BJ (cell line): ENCODE measurements at regions not wholly inside any gene's neighbourhood (a gene's known extent, or its start where the extent isn't known, plus 50 kb on each side); places are given as distances from the start of the nearest gene placed in this dataset.

ENCODE experiments used
- CTCF ChIA-PET: fragments of 350-600 bp; formaldehyde crosslinking; extraction: SDS; loops from one replicate; lab custom pipeline; 2021; ENCODE audit warnings: antibody characterized with exemption, inconsistent platforms; lab: Yijun Ruan, JAX
- POLR2A ChIA-PET: fragments of 300-600 bp; sonication (Branson Sonifier 250); formaldehyde crosslinking; extraction: SDS; loops from one replicate; lab custom pipeline; 2021; ENCODE audit warnings: antibody characterized with exemption; lab: Charles Lee
- DNase-seq: peaks from one replicate; pipeline ENCODE4 v3.0.0-alpha.2; 2011; ENCODE audit warnings: low read depth
- H3K27me3 ChIP-seq: 2 replicates; pipeline ENCODE4 v1.6.0; 2011; ENCODE audit warnings: low read length; ENCODE audit not compliant: control insufficient read depth, insufficient read depth
- H3K36me3 ChIP-seq: 2 replicates; pipeline ENCODE4 v1.5.1; 2011; ENCODE audit warnings: low read length; ENCODE audit not compliant: control insufficient read depth, insufficient read depth
- H3K4me3 ChIP-seq: 2 replicates; pipeline ENCODE4 v1.5.1; 2011; ENCODE audit warnings: low read depth, mild to moderate bottlenecking, control low read depth, low read length
- TF ChIP-seq, protein P1 (sequence below): IDR thresholded peaks from 2 replicates; pipeline ENCODE4 v1.5.1; 2011; ENCODE audit warnings: low read depth, mild to moderate bottlenecking, control low read depth, inconsistent platforms, low read length, moderate library complexity; ENCODE audit not compliant: insufficient read depth

DNA sequence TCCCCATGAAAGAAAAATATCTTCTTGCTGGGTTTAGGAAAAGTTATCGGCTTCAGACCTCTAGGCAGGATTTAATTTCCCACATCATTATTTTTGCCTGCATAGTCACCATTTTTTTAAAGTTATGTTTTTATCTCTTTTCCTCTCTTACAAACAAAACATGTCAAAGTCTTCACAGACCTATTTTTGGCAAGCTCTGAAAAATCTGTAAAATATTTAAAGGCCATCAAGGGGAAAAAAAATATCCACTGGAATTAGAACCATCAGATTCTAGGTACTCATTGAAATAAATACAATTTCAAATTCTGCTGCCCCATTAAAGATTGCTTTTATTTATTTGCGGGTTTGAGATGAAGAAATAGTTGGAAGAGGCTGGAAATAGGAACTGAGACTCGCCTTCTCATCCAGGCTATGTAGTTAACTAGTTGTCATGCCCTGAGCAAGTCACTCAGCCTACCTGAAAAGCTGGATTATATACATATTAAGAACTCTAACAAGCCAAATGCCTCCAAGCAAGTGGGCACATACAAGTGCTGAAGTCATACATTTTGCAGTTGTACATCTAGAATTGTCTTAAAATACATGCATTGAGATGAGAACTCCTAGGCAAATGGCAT lies 101.7 kb upstream of the SASH1 start:
- TF ChIP-seq, protein P1, sequence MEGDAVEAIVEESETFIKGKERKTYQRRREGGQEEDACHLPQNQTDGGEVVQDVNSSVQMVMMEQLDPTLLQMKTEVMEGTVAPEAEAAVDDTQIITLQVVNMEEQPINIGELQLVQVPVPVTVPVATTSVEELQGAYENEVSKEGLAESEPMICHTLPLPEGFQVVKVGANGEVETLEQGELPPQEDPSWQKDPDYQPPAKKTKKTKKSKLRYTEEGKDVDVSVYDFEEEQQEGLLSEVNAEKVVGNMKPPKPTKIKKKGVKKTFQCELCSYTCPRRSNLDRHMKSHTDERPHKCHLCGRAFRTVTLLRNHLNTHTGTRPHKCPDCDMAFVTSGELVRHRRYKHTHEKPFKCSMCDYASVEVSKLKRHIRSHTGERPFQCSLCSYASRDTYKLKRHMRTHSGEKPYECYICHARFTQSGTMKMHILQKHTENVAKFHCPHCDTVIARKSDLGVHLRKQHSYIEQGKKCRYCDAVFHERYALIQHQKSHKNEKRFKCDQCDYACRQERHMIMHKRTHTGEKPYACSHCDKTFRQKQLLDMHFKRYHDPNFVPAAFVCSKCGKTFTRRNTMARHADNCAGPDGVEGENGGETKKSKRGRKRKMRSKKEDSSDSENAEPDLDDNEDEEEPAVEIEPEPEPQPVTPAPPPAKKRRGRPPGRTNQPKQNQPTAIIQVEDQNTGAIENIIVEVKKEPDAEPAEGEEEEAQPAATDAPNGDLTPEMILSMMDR, result no peak
- CTCF ChIA-PET, result interaction anchor here (1.1 to 3.0 kb wide), 4 partner anchors 10 to 75 kb away, joined by 3 to 12 read pairs (median 3); no protein-coding TSS in a partner anchor
- H3K36me3 ChIP-seq, result no peaks in the 10 kb centered on the region
- H3K27me3 ChIP-seq, result no peaks in the 10 kb centered on the region
- peak; percentile 50 for DNase-seq
- POLR2A ChIA-PET, result no interaction called here
- H3K4me3 ChIP-seq, result no peak overlapping the region

DNA sequence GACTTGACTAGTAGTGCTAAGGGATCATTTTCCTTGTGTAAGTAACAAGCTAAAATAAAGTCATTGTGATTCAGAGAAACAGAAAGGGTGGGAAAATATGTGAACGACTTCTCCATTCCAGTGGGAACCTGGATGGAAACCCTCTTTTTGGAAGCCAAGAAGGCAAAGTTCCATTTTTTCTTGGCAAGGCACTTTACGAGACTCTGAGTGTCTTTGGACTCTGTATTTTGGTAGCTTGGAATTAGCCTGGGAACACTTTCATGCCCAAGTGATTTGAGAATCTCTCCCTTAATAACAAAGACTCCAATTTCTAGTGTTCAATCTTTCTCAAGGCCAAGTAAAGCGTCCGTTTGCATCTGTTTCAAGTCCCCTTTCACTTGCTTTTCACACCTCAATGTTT lies 100.5 kb upstream of the SASH1 start:
- H3K36me3 ChIP-seq, result no peaks in the 10 kb centered on the region
- H3K4me3 ChIP-seq, result no peak overlapping the region
- TF ChIP-seq, protein P1, result no peak
- CTCF ChIA-PET, result interaction anchor here (1.4 to 3.0 kb wide), 3 partner anchors 9 to 76 kb away, joined by 3 to 12 read pairs (median 6); no protein-coding TSS in a partner anchor
- H3K27me3 ChIP-seq, result no peaks in the 10 kb centered on the region
- POLR2A ChIA-PET, result no interaction called here
- peak; percentile 42 for DNase-seq

DNA sequence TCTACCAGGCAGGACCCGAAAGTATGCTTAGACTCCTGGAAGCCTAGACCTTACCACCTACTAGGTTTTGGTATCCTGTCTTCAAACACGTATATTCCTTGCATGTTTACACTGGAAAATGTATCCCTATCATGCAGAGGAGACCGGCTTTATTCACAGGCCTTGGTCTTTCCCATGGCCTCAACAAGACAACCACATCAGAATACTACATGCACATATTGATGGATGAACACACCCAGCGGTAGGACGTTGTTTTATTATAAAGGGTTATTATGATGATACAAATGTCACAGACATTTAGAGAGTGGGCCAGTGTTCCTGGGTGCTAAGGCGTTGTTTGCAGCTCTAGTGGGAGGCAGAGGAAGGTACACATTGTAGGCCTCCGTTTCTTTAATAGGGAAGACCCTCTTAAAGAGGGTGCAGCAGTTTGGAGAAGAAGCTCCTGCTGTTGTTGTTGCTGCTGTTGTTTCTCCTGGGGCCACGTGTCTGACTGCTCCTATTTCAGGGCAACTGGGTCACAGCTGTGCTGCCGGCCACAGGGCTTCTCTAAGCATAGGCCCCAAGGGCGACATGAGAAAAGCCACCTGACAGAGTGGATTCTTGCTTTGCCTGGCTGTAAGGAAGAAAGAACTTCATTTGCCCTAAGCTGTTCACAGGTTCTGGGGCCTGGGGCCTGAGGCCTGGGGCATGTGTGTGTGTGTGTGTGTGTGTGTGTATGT lies 98.3 kb upstream of the SASH1 start:
- TF ChIP-seq, protein P1, result no peak
- ChIA-PET POLR2A (interaction anchor here (0.8 kb wide), 1 partner anchor 86 kb away, joined by 7 read pairs; no protein-coding TSS in a partner anchor), CTCF (interaction anchor here (0.7 to 6.0 kb wide), 4 partner anchors 16 to 79 kb away, joined by 3 to 27 read pairs (median 3); no protein-coding TSS in a partner anchor)
- no peak for DNase-seq
- H3K27me3 ChIP-seq, result no peaks in the 10 kb centered on the region
- no peak overlapping the region for H3K4me3 ChIP-seq
- no peaks in the 10 kb centered on the region for H3K36me3 ChIP-seq

DNA sequence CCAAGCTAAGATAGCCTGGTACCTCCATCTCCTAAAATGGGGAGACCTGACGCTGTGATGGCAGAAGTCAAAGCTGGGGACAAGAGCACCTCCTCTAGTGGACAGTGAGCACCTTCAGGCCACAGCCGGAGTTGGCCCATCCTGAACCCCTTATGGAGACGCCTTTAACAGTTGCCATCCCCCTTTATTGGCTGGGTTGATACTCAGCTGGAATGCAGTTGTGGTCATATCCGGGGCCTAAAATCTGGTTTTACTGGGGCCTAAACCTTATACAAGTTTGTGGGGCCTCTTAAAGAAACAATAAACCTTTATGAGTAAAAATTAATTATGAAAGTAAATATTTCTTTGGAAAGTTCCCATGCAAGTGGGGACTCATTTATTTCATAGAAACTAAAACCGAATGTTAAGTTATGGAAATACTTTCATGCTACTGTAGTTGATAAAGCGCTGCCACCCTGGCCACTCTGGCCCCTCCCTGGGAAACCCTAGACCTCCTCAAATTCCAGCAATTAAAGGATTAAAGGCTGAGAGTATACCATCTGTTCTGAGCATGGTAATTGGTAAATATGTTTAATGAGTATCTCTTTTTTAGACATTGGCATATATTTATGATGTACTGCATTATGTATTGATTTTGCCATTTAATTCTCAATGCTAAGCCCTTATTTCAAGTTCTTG lies 95.1 kb upstream of the SASH1 start:
- no peak for DNase-seq
- Histone ChIP-seq H3K27me3 (no peaks in the 10 kb centered on the region), H3K36me3 (no peaks in the 10 kb centered on the region), H3K4me3 (no peak overlapping the region)
- ChIA-PET CTCF (interaction anchor here (1.4 to 6.0 kb wide), 3 partner anchors 17 to 160 kb away, joined by 3 to 27 read pairs (median 6); no protein-coding TSS in a partner anchor), POLR2A (no interaction called here)
- TF ChIP-seq, protein P1, result no peak

DNA sequence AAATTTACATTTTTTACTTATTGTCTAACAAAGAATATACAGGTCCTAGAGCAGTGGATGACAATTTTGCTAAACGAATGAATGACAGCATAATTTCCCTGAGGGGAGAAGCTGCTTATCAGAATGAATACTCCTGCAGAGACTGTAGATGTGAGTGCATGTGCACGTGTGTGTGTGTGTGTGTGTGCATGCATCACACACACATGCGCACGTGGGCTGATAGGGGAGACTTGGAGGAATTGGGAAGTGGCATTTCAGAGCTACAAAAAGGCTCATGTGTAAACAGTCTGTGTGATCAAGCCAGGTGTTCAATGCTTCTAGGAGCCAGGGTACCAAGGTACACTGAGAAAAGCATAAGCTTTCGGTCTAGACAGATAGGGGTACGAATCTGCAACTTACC lies 93.5 kb upstream of the SASH1 start:
- TF ChIP-seq, protein P1, result no peak
- ChIA-PET CTCF (interaction anchor here (0.7 to 6.0 kb wide), 5 partner anchors 8 to 76 kb away, joined by 3 to 27 read pairs (median 6); no protein-coding TSS in a partner anchor), POLR2A (no interaction called here)
- H3K27me3 ChIP-seq, result no peaks in the 10 kb centered on the region
- no peak for DNase-seq
- no peak overlapping the region for H3K4me3 ChIP-seq
- no peaks in the 10 kb centered on the region for H3K36me3 ChIP-seq
